Lower lobe of right lung (tissue), 2 donors: ENCODE measurements at regions not wholly inside any gene's neighbourhood (a gene's known extent, or its start where the extent isn't known, plus 50 kb on each side); places are given as distances from the start of the nearest gene placed in this dataset.
"Not testable (repeated sequence)": the region's sequence is repeated elsewhere in the genome, so short reads cannot be mapped to it uniquely, and the experiment has no call there.

Experiments
- ATAC-seq, 2 donors: fragments of 200-7000 bp; cut with Tn5 transposase; one replicate each; pipeline ENCODE4 v1.9.1; 2020 to 2022; ENCODE audit warnings: mild to moderate bottlenecking in 2 of 2, moderate library complexity in 2 of 2
- DNase-seq: peaks from one replicate; pipeline ENCODE4 v3.0.0-alpha.2; 2020
- H3K27ac ChIP-seq: fragments of 200-600 bp; one replicate; pipeline ENCODE4 v1.8.0; 2022
- H3K27me3 ChIP-seq: fragments of 200-600 bp; one replicate; pipeline ENCODE4 v1.8.0; 2022; ENCODE audit warnings: low read depth
- H3K36me3 ChIP-seq: fragments of 200-600 bp; one replicate; pipeline ENCODE4 v1.8.0; 2022; ENCODE audit warnings: mild to moderate bottlenecking
- H3K4me1 ChIP-seq: fragments of 200-600 bp; one replicate; pipeline ENCODE4 v1.8.0; 2022
- H3K4me3 ChIP-seq: fragments of 200-600 bp; one replicate; pipeline ENCODE4 v1.8.0; 2022; ENCODE audit warnings: mild to moderate bottlenecking
- H3K9me3 ChIP-seq: fragments of 200-600 bp; one replicate; pipeline ENCODE4 v1.8.0; 2022
- CTCF ChIP-seq: fragments of 200-600 bp; IDR thresholded peaks from one replicate; pipeline ENCODE4 v1.8.0; 2022; ENCODE audit warnings: antibody characterized with exemption, mild to moderate bottlenecking
- intact Hi-C: fragments of 100-400 bp; cut with DNase I; formaldehyde crosslinking; loops from one replicate; pipeline ENCODE4 v1.11.0; 2022
- donor health status: DM: no; HTN: yes; CAD: no; lungs with severe emphysema.

GRCh38 chr2:61620244-61621159 lies 82.3 kb upstream of the XPO1 start:
- DNase-seq (no peak), ATAC-seq (no peak)
- Histone ChIP-seq H3K4me3 (no peak overlapping the region), H3K27ac (no peak overlapping the region), H3K9me3 (no peaks in the 10 kb centered on the region), H3K4me1 (no peaks in the 10 kb centered on the region), H3K27me3 (no peaks in the 10 kb centered on the region), H3K36me3 (no peaks in the 10 kb centered on the region)
- TF ChIP-seq CTCF = no peak
- intact Hi-C loops = no loop called here

- H3K9me3 ChIP-seq = no peaks in the 10 kb centered on the region
- no peaks in the 10 kb centered on the region for H3K27me3 ChIP-seq
- no peak overlapping the region for H3K4me3 ChIP-seq
- no peak for TF ChIP-seq CTCF
- intact Hi-C loops = no loop called here
- no peaks in the 10 kb centered on the region for H3K36me3 ChIP-seq
- DNase-seq = no peak
- ATAC-seq = no peak
- H3K4me1 ChIP-seq = no peaks in the 10 kb centered on the region
- no peak overlapping the region for H3K27ac ChIP-seq
Measured at GRCh38 chr2:61619561-61619960, 81.4 kb upstream of the XPO1 start.

- intact Hi-C loops = no loop called here
- no peaks in the 10 kb centered on the region for H3K36me3 ChIP-seq
- DNase-seq = no peak
Measured at GRCh38 chr2:61617610-61618009, 79.5 kb upstream of the XPO1 start.

GRCh38 chr2:61605245-61605644 lies 67.1 kb upstream of the XPO1 start:
- Histone ChIP-seq H3K27me3 (no peaks in the 10 kb centered on the region), H3K4me3 (no peak overlapping the region), H3K9me3 (no peaks in the 10 kb centered on the region), H3K4me1 (no peaks in the 10 kb centered on the region), H3K36me3 (no peaks in the 10 kb centered on the region), H3K27ac (no peak overlapping the region)
- TF ChIP-seq CTCF = no peak
- intact Hi-C loops = no loop called here
- ATAC-seq = no peak
- no peak for DNase-seq

More at GRCh38 chr2:61617610-61618009, 79.5 kb upstream of the XPO1 start:
- Histone ChIP-seq H3K27me3 (no peaks in the 10 kb centered on the region), H3K27ac (no peak overlapping the region), H3K9me3 (no peaks in the 10 kb centered on the region), H3K4me1 (no peaks in the 10 kb centered on the region), H3K4me3 (no peak overlapping the region)
- TF ChIP-seq CTCF = no peak
- ATAC-seq = no peak

- ATAC-seq = no peak
- intact Hi-C loops = no loop called here
- Histone ChIP-seq H3K9me3 (no peaks in the 10 kb centered on the region), H3K27me3 (no peaks in the 10 kb centered on the region), H3K4me3 (no peak overlapping the region), H3K27ac (no peak overlapping the region), H3K36me3 (no peaks in the 10 kb centered on the region), H3K4me1 (no peaks in the 10 kb centered on the region)
- no peak for TF ChIP-seq CTCF
- no peak for DNase-seq
Measured at GRCh38 chr2:61604433-61604832, 66.3 kb upstream of the XPO1 start.

GRCh38 chr2:61598515-61599156 lies 60.5 kb upstream of the XPO1 start:
- H3K4me1 ChIP-seq, DNase-seq, intact Hi-C loops, H3K27ac ChIP-seq, H3K27me3 ChIP-seq, H3K9me3 ChIP-seq, H3K4me3 ChIP-seq, ATAC-seq, H3K36me3 ChIP-seq: not testable (repeated sequence)
